ENCODE measurements at regions not wholly inside any gene's neighbourhood (a gene's known extent, or its start where the extent isn't known, plus 50 kb on each side); places are given as distances from the start of the nearest gene placed in this dataset.
"Not testable (repeated sequence)": the region's sequence is repeated elsewhere in the genome, so short reads cannot be mapped to it uniquely, and the experiment has no call there.

DNA sequence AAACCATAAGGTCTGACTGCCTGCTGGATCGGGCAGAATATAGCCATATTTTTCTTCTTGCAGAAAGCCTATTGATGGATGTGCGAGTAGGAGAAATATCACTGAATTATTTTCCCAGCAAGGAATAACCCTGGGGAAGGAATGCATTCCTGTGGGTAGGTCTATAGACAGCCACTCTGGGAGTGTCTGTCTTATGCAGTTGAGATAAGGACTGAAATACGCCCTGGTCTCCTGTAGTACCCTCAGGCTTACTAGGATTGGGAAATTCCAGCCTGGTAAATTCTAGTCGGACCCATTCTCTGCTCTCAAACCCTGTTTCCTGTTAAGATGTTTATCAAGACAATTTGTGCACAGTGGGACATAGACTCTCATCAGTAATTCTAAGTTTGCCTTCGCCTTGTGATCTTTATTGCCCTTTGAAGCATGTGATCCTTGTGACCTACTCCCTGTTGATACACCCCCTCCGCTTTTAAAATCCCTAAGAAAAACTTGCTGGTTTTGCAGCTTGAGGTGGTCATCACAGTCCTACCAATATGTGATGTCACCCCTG is 506.3 kb downstream of the SOX11 start:
- TF ChIP-seq SIN3A (IDR thresholded peaks at IDR 0.05; ENCODE audit: borderline replicate concordance, insufficient read depth, low read depth, low read length); TCF7L2 (IDR thresholded peaks at IDR 0.05; ENCODE audit: low read depth, low read length): not testable (repeated sequence)
- TF ChIP-seq, protein P1, sequence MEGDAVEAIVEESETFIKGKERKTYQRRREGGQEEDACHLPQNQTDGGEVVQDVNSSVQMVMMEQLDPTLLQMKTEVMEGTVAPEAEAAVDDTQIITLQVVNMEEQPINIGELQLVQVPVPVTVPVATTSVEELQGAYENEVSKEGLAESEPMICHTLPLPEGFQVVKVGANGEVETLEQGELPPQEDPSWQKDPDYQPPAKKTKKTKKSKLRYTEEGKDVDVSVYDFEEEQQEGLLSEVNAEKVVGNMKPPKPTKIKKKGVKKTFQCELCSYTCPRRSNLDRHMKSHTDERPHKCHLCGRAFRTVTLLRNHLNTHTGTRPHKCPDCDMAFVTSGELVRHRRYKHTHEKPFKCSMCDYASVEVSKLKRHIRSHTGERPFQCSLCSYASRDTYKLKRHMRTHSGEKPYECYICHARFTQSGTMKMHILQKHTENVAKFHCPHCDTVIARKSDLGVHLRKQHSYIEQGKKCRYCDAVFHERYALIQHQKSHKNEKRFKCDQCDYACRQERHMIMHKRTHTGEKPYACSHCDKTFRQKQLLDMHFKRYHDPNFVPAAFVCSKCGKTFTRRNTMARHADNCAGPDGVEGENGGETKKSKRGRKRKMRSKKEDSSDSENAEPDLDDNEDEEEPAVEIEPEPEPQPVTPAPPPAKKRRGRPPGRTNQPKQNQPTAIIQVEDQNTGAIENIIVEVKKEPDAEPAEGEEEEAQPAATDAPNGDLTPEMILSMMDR (IDR thresholded peaks at IDR 0.05), result not testable (repeated sequence)
